ENCODE measurements at regions not wholly inside any gene's neighbourhood (a gene's known extent, or its start where the extent isn't known, plus 50 kb on each side); places are given as distances from the start of the nearest gene placed in this dataset.

DNA sequence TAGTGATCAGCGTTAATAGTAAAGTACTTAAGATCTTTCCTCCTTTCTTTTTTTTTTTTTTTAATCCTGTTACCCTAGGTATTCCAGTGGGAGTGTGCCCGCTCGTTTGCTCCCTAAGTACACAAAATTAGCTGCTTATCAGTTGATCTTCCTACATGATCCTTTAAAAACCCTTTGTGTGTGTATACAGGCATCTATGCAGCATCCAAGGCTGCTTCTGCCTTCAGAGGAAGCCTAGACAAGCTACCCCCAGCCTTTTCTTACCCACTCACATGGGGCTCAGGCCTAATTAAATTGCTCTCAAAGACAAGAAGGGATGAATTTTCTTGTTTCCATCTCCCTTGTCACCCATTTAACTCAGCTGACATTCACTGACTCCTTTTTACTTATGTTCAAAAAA lies 343.4 kb upstream of the LMO3 start:
- Mint-ChIP-seq H3K27me3 (no peaks in the 10 kb centered on the region), H3K4me3 (no peak overlapping the region), H3K9me3 (peaks cover 0 to 15% (median 10%) of the 10 kb centered on the region in 8 donors), H3K36me3 (no peaks in the 10 kb centered on the region), H3K4me1 (no peaks in the 10 kb centered on the region), H3K27ac (peak overlapping the region in 1 of 7 donors; percentile 82)
- intact Hi-C loops (cut with micrococcal nuclease): no loop called here
- Histone ChIP-seq H3K4me1 (ENCODE audit: insufficient read depth, low read length) (no peaks in the 10 kb centered on the region), H3K9me3 (ENCODE audit: control insufficient read depth in 1 of 2, low read length in 2 of 2) (no peaks in the 10 kb centered on the region), H3K36me3 (ENCODE audit: insufficient read depth, low read length) (no peaks in the 10 kb centered on the region), H3K4me3 (ENCODE audit: low read length in 2 of 2) (no peak overlapping the region), H3K27ac (ENCODE audit: low read depth, low read length) (no peak overlapping the region), H3K27me3 (ENCODE audit: insufficient read depth, low read length) (no peaks in the 10 kb centered on the region)
- no peak for DNase-seq
- POLR2A ChIA-PET (ENCODE audit: partially characterized antibody): no interaction called here
- CTCF ChIA-PET (ENCODE audit: partially characterized antibody): no interaction called here

- no peak overlapping the region for H3K4me3 Mint-ChIP-seq
- POLR2A ChIA-PET (ENCODE audit: partially characterized antibody): no interaction called here
- CTCF ChIA-PET (ENCODE audit: partially characterized antibody): no interaction called here
These were observed 340.7 kb upstream of the LMO3 start for GRCh38 chr12:16946704-16947103.

GRCh38 chr12:16939871-16940306 lies 333.9 kb upstream of the LMO3 start:
- Histone ChIP-seq H3K4me1 (ENCODE audit: insufficient read depth, low read length) (no peaks in the 10 kb centered on the region), H3K4me3 (ENCODE audit: low read length in 2 of 2) (no peak overlapping the region), H3K9me3 (ENCODE audit: control insufficient read depth in 1 of 2, low read length in 2 of 2) (peaks cover 0 to 6% of the 10 kb centered on the region in 2 donors), H3K36me3 (ENCODE audit: insufficient read depth, low read length) (no peaks in the 10 kb centered on the region), H3K27ac (ENCODE audit: low read depth, low read length) (no peak overlapping the region), H3K27me3 (ENCODE audit: insufficient read depth, low read length) (no peaks in the 10 kb centered on the region)
- Mint-ChIP-seq H3K4me3 (no peak overlapping the region), H3K36me3 (no peaks in the 10 kb centered on the region), H3K27me3 (no peaks in the 10 kb centered on the region), H3K4me1 (no peaks in the 10 kb centered on the region), H3K27ac (no peak overlapping the region), H3K9me3 (peaks cover 5 to 56% (median 35%) of the 10 kb centered on the region in 8 donors)
- ChIA-PET CTCF (ENCODE audit: partially characterized antibody) (no interaction called here), POLR2A (ENCODE audit: partially characterized antibody) (no interaction called here)
- DNase-seq: no peak
- intact Hi-C loops (cut with micrococcal nuclease): no loop called here

More at GRCh38 chr12:16946704-16947103, 340.7 kb upstream of the LMO3 start:
- no peaks in the 10 kb centered on the region for H3K4me1 ChIP-seq (ENCODE audit: insufficient read depth, low read length)
- no peak overlapping the region for H3K27ac ChIP-seq (ENCODE audit: low read depth, low read length)
- H3K27me3 ChIP-seq (ENCODE audit: insufficient read depth, low read length): no peaks in the 10 kb centered on the region
- H3K36me3 ChIP-seq (ENCODE audit: insufficient read depth, low read length): no peaks in the 10 kb centered on the region
- Mint-ChIP-seq H3K4me1 (no peaks in the 10 kb centered on the region), H3K27me3 (no peaks in the 10 kb centered on the region), H3K36me3 (no peaks in the 10 kb centered on the region), H3K27ac (no peak overlapping the region), H3K9me3 (peaks cover 2 to 11% (median 4%) of the 10 kb centered on the region in 8 donors)
- H3K9me3 ChIP-seq (ENCODE audit: control insufficient read depth in 1 of 2, low read length in 2 of 2): no peaks in the 10 kb centered on the region
- DNase-seq: no peak
- no peak overlapping the region for H3K4me3 ChIP-seq (ENCODE audit: low read length in 2 of 2)
- intact Hi-C loops (cut with micrococcal nuclease): no loop called here

DNA sequence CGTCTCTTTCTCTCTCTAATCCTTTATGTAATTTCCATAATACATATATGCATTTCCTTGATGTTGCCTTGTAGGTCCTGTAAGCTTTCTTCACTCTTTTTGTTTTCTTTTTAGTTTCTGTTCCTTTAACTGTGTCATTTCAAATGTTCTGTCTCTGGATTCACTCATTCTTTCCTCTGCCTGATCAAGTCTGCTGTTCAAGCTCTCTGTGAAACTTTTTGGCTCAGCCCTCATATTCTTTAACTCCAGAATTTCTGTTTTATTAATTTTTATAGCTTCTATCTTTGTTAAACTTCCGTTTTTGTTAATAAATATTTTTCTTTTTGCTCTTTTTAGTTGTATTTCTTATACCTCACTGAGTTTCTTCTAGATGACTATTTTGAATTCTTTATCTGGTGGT lies 321.3 kb upstream of the LMO3 start:
- intact Hi-C loops (cut with micrococcal nuclease): no loop called here
- Mint-ChIP-seq H3K4me1 (no peaks in the 10 kb centered on the region), H3K9me3 (peaks cover 3 to 28% (median 10%) of the 10 kb centered on the region in 8 donors), H3K4me3 (no peak overlapping the region), H3K27ac (no peak overlapping the region), H3K27me3 (no peaks in the 10 kb centered on the region), H3K36me3 (no peaks in the 10 kb centered on the region)
- Histone ChIP-seq H3K27ac (ENCODE audit: low read depth, low read length) (no peak overlapping the region), H3K36me3 (ENCODE audit: insufficient read depth, low read length) (no peaks in the 10 kb centered on the region), H3K27me3 (ENCODE audit: insufficient read depth, low read length) (no peaks in the 10 kb centered on the region), H3K9me3 (ENCODE audit: control insufficient read depth in 1 of 2, low read length in 2 of 2) (no peaks in the 10 kb centered on the region), H3K4me1 (ENCODE audit: insufficient read depth, low read length) (no peaks in the 10 kb centered on the region), H3K4me3 (ENCODE audit: low read length in 2 of 2) (no peak overlapping the region)
- ChIA-PET CTCF (ENCODE audit: partially characterized antibody) (no interaction called here), POLR2A (ENCODE audit: partially characterized antibody) (no interaction called here)
- no peak for DNase-seq

GRCh38 chr12:16920451-16920850 lies 314.5 kb upstream of the LMO3 start:
- intact Hi-C loops (cut with micrococcal nuclease): no loop called here
- Histone ChIP-seq H3K4me1 (ENCODE audit: insufficient read depth, low read length) (no peaks in the 10 kb centered on the region), H3K27me3 (ENCODE audit: insufficient read depth, low read length) (no peaks in the 10 kb centered on the region), H3K9me3 (ENCODE audit: control insufficient read depth in 1 of 2, low read length in 2 of 2) (no peaks in the 10 kb centered on the region), H3K4me3 (ENCODE audit: low read length in 2 of 2) (no peak overlapping the region), H3K27ac (ENCODE audit: low read depth, low read length) (no peak overlapping the region), H3K36me3 (ENCODE audit: insufficient read depth, low read length) (no peaks in the 10 kb centered on the region)
- Mint-ChIP-seq H3K27me3 (no peaks in the 10 kb centered on the region), H3K36me3 (no peaks in the 10 kb centered on the region), H3K9me3 (peaks cover 8 to 40% (median 16%) of the 10 kb centered on the region in 8 donors), H3K27ac (no peak overlapping the region), H3K4me3 (no peak overlapping the region), H3K4me1 (no peaks in the 10 kb centered on the region)
- no peak for DNase-seq
- ChIA-PET CTCF (ENCODE audit: partially characterized antibody) (no interaction called here), POLR2A (ENCODE audit: partially characterized antibody) (no interaction called here)

DNA sequence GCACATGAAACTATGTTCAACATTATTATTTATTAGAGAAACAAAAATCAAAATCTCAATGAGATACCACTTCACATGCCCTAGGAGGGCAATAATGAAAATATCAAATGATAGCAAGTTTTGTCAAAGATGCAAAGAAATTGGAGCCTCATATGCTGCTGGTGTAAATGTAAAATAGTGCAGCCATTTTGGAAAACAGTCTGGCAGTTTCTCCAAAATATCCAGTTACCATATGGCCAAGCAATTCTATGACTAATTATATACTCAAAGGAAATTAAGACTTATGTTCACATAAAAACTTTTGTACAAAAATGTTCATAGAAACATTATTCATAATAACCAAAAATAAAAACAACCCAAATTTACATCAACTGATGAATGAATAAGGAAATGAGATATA lies 313.6 kb upstream of the LMO3 start:
- POLR2A ChIA-PET (ENCODE audit: partially characterized antibody): no interaction called here
- Histone ChIP-seq H3K36me3 (ENCODE audit: insufficient read depth, low read length) (no peaks in the 10 kb centered on the region), H3K9me3 (ENCODE audit: control insufficient read depth in 1 of 2, low read length in 2 of 2) (no peaks in the 10 kb centered on the region), H3K27ac (ENCODE audit: low read depth, low read length) (no peak overlapping the region), H3K4me1 (ENCODE audit: insufficient read depth, low read length) (no peaks in the 10 kb centered on the region), H3K27me3 (ENCODE audit: insufficient read depth, low read length) (no peaks in the 10 kb centered on the region), H3K4me3 (ENCODE audit: low read length in 2 of 2) (no peak overlapping the region)
- DNase-seq: no peak
- Mint-ChIP-seq H3K27me3 (no peaks in the 10 kb centered on the region), H3K9me3 (peaks cover 3 to 37% (median 19%) of the 10 kb centered on the region in 8 donors), H3K4me1 (no peaks in the 10 kb centered on the region), H3K36me3 (no peaks in the 10 kb centered on the region), H3K27ac (no peak overlapping the region), H3K4me3 (no peak overlapping the region)
- intact Hi-C loops (cut with micrococcal nuclease): no loop called here
- CTCF ChIA-PET (ENCODE audit: partially characterized antibody): no interaction called here

DNA sequence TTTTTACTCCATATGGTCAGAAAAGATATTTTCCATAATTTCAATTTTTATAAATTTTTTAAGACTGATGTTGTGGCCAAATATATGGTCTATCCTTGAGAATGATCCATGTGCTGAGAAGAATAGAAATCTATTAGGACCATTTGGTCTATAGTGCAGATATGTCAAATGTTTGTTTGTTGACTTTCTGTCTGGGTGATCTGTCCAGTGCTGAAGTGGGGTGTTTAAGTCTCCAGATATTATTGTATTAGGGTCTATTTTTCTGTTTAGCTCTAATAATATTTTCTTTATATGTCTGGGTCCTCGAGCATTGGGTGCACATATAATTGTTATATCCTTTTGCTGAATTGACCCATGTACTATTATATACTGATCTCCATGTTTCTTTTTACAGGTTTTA lies 308.9 kb upstream of the LMO3 start:
- no peak overlapping the region for H3K4me3 Mint-ChIP-seq
- no peaks in the 10 kb centered on the region for H3K36me3 Mint-ChIP-seq
- no peak overlapping the region for H3K4me3 ChIP-seq (ENCODE audit: low read length in 2 of 2)
- POLR2A ChIA-PET (ENCODE audit: partially characterized antibody): no interaction called here
- H3K27ac ChIP-seq (ENCODE audit: low read depth, low read length): no peak overlapping the region
- H3K4me1 ChIP-seq (ENCODE audit: insufficient read depth, low read length): no peaks in the 10 kb centered on the region
- no peak overlapping the region for H3K27ac Mint-ChIP-seq
- intact Hi-C loops (cut with micrococcal nuclease): no loop called here
- no peak for DNase-seq
- CTCF ChIA-PET (ENCODE audit: partially characterized antibody): no interaction called here
- H3K27me3 Mint-ChIP-seq: no peaks in the 10 kb centered on the region
- H3K9me3 Mint-ChIP-seq: peaks cover 3 to 27% (median 15%) of the 10 kb centered on the region in 8 donors
- no peaks in the 10 kb centered on the region for H3K27me3 ChIP-seq (ENCODE audit: insufficient read depth, low read length)
- no peaks in the 10 kb centered on the region for H3K4me1 Mint-ChIP-seq
- H3K36me3 ChIP-seq (ENCODE audit: insufficient read depth, low read length): no peaks in the 10 kb centered on the region
- no peaks in the 10 kb centered on the region for H3K9me3 ChIP-seq (ENCODE audit: control insufficient read depth in 1 of 2, low read length in 2 of 2)

GRCh38 chr12:16913832-16914490 lies 308.0 kb upstream of the LMO3 start:
- Histone ChIP-seq H3K4me3 (ENCODE audit: low read length in 2 of 2) (no peak overlapping the region), H3K36me3 (ENCODE audit: insufficient read depth, low read length) (no peaks in the 10 kb centered on the region), H3K27me3 (ENCODE audit: insufficient read depth, low read length) (no peaks in the 10 kb centered on the region), H3K9me3 (ENCODE audit: control insufficient read depth in 1 of 2, low read length in 2 of 2) (no peaks in the 10 kb centered on the region), H3K27ac (ENCODE audit: low read depth, low read length) (no peak overlapping the region), H3K4me1 (ENCODE audit: insufficient read depth, low read length) (no peaks in the 10 kb centered on the region)
- H3K36me3 Mint-ChIP-seq: no peaks in the 10 kb centered on the region
- no peak for DNase-seq
- H3K4me1 Mint-ChIP-seq: no peaks in the 10 kb centered on the region
- H3K27ac Mint-ChIP-seq: no peak overlapping the region
- POLR2A ChIA-PET (ENCODE audit: partially characterized antibody): no interaction called here
- H3K4me3 Mint-ChIP-seq: no peak overlapping the region
- intact Hi-C loops (cut with micrococcal nuclease): no loop called here
- CTCF ChIA-PET (ENCODE audit: partially characterized antibody): no interaction called here
- no peaks in the 10 kb centered on the region for H3K27me3 Mint-ChIP-seq
- H3K9me3 Mint-ChIP-seq: peaks cover 3 to 24% (median 15%) of the 10 kb centered on the region in 8 donors

All from CD4-positive, alpha-beta memory T cell (primary cell).